ENCODE measurements at regions not wholly inside any gene's neighbourhood (a gene's known extent, or its start where the extent isn't known, plus 50 kb on each side); places are given as distances from the start of the nearest gene placed in this dataset.
"Not testable (repeated sequence)": the region's sequence is repeated elsewhere in the genome, so short reads cannot be mapped to it uniquely, and the experiment has no call there.

DNA sequence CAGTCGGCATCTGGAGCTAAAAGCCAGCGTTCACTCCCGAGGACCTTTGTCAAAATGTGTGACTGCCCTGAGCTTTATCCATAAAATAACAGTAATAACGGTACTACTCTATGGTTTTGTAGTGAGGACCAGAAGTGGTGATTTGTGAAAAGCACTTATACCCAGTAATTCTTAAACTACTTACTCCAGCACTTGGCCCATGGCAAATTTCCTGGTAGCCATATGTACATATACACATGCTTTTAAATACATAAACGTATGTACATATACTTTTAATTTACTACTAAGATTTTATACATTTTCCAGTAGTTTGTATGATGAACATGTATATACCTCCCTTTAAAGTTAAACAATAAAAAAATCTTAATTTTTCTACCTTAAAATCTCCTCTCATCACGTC, 163.8 kb upstream of the TMEM132C start:
- no peak for DNase-seq

DNA sequence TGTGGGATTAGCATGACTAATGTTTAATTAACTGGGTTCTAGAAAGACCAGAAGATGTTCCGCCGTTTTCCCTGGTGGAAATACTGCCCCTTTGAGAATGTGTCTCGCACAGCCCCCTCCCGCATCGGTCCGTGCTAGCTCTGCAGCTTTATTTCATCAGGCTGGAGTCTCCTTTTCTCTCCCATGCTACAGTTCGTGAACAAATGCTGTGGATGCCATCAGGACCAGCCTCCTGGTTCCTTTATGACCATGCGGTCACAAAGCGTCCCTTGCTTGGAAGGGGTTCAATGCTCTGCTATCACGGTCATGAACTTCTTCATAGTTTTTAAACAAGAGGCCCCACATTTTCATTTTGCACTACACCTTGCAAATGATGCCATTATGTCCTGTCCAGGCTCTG, 157.7 kb upstream of the TMEM132C start:
- DNase-seq: no peak

GRCh38 chr12:128109636-128110035, 157.3 kb upstream of the TMEM132C start:
- DNase-seq: no peak

- DNase-seq: no peak
Observed at GRCh38 chr12:128111333-128111732, 155.6 kb upstream of the TMEM132C start.

DNA sequence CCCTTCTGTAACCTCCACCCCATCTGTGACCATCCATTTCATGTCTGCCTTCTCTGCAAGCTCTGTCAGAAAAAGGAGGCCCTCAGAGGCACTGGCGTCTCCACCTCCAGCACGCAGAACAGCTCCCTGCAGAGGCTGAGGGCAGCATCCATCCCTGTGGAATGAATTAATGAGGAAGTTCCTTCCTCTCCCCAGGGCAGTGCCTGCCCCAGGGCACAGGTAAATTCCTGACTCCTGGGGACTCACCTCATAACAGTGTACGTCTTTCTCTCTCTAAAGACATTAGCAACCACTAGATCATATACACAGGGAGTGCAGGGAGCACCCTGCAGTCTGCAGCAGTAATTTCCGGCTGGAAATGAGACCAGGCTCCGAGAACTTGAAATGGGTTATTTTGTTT, 155.0 kb upstream of the TMEM132C start:
- DNase-seq: no peak

DNA sequence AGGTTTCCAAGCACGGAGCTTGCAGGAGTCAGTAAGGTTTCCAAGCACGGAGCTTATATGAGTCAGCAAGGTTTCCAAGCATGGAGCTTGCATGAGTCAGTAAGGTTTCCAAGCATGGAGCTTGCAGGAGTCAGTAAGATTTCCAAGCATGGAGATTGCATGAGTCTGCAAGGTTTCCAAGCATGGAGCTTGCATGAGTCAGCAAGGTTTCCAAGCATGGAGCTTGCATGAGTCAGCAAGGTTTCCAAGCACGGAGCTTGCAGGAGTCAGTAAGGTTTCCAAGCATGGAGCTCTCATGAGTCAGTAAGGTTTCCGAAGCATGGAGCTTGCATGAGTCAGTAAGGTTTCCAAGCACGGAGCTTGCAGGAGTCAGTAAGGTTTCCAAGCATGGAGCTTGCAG, 153.7 kb upstream of the TMEM132C start:
- not testable (repeated sequence) for DNase-seq

DNA sequence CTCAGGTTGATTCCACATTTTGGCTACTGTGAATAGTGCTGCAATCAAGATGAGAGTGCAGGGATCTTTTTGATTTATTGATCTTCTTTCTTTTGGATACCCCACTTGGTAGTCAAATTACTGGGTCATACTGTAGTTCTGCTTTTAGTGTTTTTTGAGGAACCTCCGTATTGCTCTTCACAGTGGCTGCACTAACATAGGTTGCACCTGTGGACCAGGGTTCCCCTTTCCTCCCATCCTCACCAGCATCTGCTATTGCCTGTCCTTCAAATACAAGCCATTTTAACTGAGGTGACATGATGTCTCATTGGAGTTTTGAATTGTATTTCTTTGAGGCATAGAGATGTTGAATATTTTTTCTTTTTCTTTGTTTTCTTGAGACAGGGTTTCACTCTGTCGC, 152.5 kb upstream of the TMEM132C start:
- DNase-seq: no peak

DNA sequence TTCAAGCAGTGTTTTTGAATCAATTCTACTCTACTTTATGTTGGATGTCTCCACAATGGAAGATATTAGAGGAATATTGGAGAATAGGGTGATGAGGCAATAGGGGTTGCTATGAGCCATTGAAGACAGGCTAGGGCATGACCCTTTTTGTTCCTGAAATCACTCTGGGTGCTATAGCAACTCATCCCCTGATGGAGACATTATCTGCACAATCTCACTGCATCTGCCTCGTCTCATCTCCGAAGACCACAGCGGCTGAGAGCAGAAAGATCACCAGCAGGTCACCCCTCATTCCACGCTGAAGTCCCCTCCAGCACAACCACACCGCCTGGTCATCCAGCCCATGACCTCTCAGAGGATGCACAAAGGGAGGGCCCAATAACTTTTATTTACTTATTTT, 150.4 kb upstream of the TMEM132C start:
- no peak for DNase-seq

DNA sequence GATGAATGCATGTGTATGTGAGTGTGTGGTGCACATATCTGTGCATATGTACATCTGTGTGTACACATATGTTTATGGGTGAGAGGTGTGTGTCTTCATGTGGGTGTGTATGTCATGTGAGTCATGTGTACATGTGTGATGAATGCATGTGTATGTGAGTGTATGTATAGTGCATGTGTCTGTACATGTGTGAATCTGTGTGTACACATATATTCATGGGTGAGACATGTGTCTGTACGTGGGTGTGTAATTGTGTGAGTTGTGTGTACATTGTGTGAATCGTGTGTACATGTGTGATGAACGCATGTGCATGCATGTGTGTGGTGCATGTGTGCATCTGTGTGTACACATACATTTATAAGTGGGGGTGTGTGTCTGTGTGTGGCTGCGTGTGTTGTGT, 146.9 kb upstream of the TMEM132C start:
- no peak for DNase-seq

GRCh38 chr12:128121424-128121823, 145.5 kb upstream of the TMEM132C start:
- no peak for DNase-seq

DNA sequence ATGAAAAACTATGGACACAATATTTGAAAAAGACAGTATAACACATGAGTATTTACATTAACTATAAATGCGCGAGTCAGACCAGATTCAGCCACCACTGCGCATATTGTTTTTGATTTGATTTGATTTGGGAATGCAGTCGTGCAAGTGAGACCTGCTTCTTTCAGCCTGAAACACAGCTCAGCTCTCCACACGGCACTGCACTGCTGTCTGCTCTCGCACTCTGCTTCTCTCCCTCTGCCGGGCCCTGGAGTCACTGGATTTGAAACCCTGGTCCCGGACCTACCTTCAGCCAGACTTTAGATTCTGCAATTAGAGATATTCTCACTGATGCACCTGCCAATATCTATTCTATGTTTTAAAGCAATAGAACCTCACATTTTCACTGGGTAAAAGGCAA, 143.9 kb upstream of the TMEM132C start:
- no peak for DNase-seq

DNA sequence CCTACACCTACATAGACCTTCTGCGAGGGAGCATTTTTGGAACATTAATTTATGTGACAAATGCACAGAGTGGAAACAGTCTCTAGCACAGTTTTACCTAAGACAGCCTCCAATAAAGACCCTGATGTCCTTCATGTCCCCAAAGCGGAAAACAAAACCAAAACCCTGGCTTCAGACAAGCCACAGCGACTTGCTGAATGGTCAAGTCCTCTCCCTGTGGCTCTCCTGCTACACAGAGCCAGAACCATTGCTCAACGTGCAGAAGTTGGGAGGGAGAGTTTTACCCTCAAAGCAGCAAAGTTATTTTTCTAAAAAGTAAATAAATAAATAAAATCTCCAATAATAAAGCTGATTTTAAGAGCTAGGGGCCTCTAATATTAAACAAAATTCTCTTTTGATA, 135.0 kb upstream of the TMEM132C start:
- DNase-seq: no peak

DNA sequence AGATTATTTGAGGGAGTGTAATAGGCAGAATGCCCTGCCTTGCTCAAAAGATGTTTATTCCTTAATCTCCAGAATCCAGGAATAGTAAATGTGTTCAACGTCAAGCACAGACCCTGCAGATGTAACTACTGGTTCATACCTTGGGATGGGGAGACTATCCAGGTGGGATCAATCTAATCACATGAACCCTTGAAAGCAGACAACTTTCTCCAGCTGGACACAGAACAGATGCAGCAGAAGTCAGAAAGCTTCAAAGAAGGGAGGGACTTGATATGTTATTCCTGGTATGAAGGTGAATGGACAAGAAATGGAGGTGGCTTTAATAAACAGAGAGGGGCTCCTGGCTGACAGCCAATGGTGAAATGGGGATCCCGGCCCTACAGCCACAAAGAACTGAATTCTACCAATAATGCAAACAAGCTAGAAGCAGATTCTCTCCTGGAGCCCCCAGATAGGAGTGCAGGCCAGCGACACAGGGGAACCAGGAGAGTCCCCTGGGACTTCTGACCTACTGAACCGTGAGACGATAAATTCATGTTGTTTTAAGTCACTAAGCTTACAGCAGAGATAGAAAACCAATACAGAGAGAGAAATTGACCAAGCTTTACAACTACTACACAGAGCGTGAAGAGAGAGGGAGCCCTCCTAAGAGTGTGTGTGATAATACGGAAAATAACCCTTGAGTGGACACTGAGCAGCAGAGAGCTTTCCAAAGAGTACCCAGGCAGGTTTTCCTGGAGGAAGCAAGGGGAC, 133.5 kb upstream of the TMEM132C start:
- DNase-seq: no peak

DNA sequence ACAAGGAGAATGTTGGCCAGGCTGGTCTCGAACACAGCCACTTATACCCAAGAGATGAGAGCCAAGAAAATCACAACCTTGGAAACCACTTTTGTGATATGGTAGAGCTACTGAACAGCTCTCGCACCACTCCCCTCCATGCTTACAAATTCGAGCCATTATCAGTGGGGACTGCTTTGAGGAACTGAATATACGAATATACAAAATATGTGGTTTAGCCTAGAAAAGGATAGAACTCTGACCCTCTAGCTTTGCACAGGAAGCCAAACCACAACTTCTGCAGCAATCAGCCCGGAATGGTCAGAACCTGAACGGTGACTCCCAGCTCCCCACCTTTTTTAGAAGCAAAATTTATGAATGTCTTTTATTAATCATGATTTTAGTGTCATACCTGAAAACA, 129.8 kb upstream of the TMEM132C start:
- no peak for DNase-seq

DNA sequence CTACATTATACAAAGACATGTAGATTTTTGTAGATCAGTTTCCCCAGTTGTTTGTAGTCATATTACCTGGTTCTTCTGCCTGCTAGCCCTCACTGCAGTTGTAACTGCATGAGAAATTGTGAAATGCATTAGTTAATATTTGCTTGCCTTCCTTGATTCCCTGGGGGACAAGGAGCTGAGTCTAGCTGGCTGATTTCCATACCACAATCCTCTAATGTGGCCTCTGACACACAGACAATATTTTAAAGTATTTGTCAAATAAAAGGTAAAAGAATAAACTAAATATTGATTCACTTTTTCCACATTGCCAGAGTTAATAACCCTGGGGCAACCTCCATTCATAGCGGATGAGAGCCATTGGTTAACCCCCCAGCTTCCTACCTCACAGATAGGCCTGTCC, 128.8 kb upstream of the TMEM132C start:
- DNase-seq: no peak

DNA sequence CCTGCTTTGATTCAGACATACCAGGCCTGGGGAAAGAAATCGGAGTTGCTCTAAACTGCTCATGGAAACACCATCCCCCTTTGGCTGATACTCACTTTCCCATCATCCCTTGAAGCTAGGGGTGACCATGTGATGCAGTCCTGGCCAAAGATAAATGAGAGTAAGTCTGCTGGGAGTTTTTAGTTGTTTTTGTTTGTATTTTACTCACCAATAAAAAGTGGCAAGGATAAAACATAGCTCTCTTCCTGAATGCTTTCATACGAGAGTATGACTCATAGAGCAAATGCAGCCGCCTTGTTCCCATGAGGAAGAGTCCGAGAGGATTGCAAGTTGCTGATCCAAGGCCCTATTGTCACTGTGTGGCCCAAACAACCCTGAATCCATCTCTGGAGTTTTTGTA, 126.4 kb upstream of the TMEM132C start:
- no peak for DNase-seq

- no peak for DNase-seq
Observed at GRCh38 chr12:128150961-128151360, 116.0 kb upstream of the TMEM132C start.

- peak; percentile 74 for DNase-seq
Observed at GRCh38 chr12:128155571-128155970, 111.4 kb upstream of the TMEM132C start.

GRCh38 chr12:128163086-128163485, 103.9 kb upstream of the TMEM132C start:
- peak; percentile 8 for DNase-seq

GRCh38 chr12:128164533-128164932, 102.4 kb upstream of the TMEM132C start:
- no peak for DNase-seq

GRCh38 chr12:128165387-128165786, 101.6 kb upstream of the TMEM132C start:
- DNase-seq: no peak

DNA sequence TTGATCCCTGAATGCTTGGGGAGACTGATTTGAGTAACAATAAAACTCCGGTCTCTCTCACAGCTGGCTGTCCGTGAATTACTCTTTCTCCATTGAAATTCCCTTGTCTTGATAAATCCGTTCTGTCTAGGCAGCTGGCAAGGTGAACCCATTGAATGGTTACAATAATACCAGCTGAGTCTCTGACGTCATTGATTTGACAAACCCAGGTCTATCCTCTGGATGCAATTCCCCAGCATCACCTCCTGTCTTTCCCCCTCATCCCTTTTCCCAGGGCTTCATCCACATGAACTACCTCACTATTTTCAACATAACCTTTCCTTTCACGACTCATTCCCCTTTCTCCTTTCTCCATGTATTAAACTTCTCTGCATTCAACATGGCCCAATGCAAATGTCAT, 98.7 kb upstream of the TMEM132C start:
- no peak for DNase-seq

DNA sequence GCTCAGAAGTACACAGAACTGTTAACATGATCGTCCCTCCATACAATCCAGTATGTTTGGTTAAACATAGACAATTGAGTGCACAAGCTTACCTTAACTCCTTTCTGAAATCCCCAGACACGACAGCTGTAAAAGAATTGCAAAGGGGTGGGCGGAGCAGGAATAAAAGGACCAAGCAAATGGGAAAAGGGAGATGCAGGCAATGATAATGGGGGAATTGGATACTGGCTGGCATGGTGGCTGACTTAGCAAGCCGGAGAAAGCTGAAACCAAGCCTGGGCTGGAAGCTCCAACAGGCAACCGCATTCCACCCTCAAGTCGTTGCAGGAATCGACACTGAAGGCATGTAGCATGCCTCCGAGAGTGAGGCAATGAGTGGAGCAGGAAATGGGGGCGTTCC, 96.8 kb upstream of the TMEM132C start:
- DNase-seq: peak; percentile 58

DNA sequence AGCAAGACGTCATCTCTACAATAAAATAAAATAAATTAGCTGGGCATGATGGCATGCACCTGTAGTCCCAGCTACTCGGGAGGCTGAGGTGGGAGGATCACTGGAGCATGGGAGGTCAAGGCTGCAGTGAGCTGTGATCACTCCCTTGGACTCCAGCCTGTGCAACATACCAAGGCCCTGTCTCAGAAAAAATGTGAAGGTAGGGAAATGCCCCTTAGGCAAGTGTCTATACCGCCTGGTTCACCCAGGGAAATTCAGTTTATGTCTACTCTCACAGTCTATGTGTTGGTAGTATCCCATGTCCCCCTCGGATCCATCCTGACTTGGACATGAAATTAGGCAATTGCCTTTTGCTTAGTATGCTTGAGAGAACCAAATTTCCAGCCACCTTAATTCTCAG, 88.4 kb upstream of the TMEM132C start:
- no peak for DNase-seq

GRCh38 chr12:128178966-128179365, 88.0 kb upstream of the TMEM132C start:
- DNase-seq: peak; percentile 47
